Activated CD8-positive, alpha-beta memory T cell treated with anti-CD3 and anti-CD28 coated beads, Interleukin-2, amount 50 U/mL, for 4 hours (primary cell): ENCODE measurements at regions not wholly inside any gene's neighbourhood (a gene's known extent, or its start where the extent isn't known, plus 50 kb on each side); places are given as distances from the start of the nearest gene placed in this dataset.
"Not testable (repeated sequence)": the region's sequence is repeated elsewhere in the genome, so short reads cannot be mapped to it uniquely, and the experiment has no call there.

Experiments
- DNase-seq: peaks from one replicate; pipeline ENCODE4 v3.0.0-alpha.2; 2020

DNA sequence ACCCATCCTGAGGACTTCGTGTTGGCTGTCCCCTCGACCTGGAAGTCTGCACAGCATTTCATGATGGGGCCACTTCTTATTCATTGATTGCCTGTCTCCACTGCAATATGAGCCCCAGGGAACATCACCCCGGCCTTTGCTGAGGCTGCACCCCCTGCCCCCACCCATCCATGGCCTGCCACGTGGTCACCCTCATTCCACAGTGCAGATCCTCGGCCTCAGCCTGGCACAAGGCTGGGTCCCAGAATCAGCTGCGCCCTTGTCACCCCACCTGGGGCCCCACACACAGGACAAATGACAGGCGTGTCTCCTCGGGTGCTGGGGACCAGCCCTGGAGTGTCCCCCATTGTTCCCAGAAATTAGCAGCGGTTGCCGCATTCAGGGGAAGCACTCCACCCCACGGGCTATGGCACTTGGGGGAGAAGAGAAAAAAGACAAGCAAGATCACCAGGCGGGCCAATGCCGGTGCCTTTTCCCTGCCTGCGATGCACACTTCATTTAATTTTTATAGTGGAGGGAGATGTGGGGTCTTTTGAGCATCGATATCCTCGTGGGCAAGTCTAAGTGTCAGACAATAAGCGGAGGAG lies 157.4 kb downstream of the INHBB start:
- DNase-seq, result no peak

- no peak for DNase-seq
Measured at GRCh38 chr2:120503793-120504571, 158.0 kb downstream of the INHBB start.

DNA sequence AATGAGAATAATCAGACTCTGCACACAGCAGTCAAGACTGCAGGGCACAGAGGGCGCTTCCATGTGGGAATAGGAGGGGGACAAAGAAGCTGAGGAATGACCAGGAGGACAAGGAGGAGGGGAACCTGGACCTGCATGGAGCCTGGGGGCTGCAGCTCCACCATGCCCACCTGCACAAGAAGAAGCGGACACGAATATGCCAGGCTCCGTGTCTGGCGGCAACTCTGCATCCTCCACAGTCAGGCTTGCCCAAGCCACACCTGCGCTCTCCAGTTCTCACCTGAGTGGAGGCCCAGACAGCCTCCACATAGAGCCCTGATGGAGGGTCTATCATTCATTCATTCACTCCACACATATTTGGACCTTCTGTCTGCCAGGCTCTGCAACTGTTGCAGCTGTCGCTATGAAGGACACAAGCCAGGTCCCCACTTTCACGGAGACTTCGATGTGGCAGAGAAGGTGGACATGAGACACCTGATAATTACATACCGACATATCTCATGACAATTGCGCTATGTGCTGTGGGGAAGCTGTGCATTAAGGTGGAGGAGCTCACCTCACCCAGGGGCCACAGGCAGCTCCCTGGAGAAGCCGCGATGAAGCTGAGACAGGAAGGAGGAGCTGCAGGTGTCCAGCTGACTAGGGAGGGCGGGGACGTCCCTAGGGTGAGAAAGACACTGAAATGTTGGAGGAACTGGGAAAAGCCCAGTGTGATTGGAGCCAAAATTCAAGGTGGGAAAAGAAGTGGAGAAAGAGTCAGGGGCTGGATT lies 159.2 kb downstream of the INHBB start:
- DNase-seq, result no peak

- no peak for DNase-seq
Measured at GRCh38 chr2:120508567-120509041, 162.7 kb downstream of the INHBB start.

DNA sequence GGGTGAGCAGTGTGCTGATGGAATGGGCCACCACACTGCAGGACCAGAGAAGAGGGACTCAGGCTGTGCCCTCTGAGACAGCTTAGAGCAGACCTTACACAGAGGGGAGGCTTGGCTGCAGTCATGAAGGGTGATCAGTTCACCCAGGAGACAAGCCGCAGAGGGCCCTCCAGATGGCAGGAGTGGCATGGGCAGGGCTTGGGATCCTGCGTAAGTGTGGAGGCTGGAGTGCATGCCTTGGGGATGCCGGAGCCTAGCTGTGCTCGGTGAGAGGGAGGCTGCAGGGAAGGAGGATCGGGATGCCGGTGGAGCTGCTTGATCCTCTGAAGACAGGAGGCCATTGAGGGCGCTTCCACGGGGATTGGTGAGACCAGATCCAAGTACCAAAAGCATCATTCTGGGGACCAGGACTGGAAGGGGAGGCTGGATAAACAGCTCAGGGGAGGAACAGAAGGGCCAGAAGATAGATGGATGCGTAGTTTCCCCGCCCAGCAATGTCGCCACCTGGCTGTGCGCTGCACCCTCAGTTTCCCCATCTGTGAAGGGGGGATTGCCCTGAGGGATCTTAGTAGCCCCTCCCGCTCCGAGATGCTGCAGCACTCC lies 163.4 kb downstream of the INHBB start:
- DNase-seq, result no peak

- no peak for DNase-seq
Measured at GRCh38 chr2:120509991-120510735, 164.2 kb downstream of the INHBB start.

- DNase-seq, result no peak
Measured at GRCh38 chr2:120510751-120511395, 164.9 kb downstream of the INHBB start.

GRCh38 chr2:120511536-120511935 lies 165.6 kb downstream of the INHBB start:
- no peak for DNase-seq

- DNase-seq, result no peak
Measured at GRCh38 chr2:120511947-120512710, 166.2 kb downstream of the INHBB start.

DNA sequence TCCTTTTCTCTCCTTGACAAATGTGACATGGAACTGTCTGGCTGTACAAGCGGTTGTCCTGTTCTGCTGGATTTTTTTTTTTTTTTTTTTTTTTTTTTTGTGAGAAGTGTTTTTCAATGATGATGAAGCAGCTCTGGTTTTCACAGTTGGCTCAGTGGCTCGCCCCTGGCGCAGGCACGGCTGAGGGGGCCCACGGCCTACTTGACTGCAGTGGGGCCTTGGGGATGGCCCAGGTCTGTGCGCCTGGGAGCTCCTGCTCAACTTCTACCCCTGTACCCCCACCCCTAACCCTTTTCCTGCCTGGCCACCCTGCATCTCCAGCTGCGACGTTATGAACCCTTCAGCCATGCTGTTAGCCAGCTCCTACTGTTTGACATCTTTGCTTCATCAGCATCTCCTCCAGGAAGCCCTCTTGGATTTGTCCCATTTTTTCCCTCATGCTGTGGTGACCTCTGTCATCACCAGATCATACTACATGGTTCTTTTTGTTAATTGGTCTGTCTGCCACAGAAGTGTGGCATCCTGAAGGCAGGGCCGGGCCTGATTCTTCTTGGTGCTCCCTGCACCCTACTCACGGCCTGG lies 167.9 kb downstream of the INHBB start:
- no peak for DNase-seq

- DNase-seq, result no peak
Measured at GRCh38 chr2:120514521-120514920, 168.6 kb downstream of the INHBB start.

GRCh38 chr2:120515066-120515758 lies 169.3 kb downstream of the INHBB start:
- DNase-seq, result not testable (repeated sequence)

DNA sequence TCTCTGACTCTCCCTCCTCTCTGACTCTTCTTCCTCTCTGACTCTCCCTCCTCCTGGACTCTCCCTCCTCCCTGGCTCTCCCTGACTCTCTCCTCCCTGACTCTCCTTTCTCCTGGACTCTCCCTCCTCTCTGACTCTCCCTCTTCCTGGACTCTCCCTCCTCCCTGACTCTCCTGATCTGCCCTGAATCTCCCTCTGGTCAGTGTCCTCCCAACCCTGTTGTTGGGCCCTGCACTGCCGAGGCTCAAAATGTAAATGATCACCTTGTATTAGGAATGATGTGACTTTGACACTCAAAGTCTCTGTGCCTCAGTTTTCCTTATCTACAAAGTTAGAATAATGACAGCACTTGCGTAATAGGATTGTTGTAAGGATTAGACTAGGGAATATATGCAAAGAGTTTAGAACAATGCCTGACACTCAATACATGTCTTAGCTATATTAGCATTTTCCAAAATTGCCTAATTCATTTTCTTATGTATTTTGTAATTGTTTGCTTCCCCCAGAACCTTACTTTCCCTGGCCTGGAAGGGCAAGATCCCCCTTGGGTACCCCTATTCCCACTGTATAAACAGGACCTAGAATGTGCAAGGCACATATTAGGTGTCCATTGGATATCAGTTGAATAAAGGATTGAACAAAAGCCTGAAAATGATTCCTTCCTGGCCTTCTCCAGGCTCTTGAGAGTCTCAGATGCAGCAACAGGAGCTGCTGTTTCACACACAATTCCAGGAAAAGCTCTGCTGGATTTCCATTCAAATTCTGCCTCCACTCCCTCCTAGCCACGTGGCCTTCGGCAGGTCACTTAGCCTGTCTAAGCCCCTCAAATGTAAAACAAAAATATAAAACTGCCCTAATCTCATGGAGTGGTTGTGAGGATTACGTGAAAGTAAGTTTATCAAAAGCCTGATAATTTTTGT lies 170.1 kb downstream of the INHBB start:
- DNase-seq, result no peak

DNA sequence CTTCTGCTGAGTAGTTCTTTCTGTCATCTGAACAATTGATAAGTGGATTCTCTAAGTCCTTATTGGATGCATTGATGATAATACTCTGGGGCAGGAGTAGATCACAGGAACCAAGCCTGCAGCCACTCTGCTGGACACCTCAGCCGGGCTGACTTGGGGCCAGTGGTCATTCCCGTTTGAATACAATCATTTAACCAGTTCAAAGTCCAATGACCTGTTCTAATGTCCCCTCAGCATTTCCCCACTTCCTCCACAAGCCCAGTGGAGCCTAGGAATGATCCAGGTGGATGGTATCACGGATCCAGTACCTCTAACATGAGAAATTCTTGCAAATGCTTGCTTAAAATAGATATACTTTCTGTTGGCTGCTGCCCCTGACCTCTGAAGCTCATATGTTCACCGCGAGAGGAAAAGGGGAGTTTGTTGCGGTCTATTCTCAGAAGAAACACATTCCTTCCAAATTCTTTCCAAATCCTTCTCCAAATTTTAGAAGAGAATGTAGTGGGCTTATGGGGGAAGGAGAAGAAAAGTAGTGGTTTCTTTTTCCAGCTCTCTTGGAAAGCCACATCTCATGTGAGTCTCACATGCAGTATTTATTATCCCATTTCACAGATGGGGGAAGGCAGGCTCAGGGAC lies 170.9 kb downstream of the INHBB start:
- no peak for DNase-seq

DNA sequence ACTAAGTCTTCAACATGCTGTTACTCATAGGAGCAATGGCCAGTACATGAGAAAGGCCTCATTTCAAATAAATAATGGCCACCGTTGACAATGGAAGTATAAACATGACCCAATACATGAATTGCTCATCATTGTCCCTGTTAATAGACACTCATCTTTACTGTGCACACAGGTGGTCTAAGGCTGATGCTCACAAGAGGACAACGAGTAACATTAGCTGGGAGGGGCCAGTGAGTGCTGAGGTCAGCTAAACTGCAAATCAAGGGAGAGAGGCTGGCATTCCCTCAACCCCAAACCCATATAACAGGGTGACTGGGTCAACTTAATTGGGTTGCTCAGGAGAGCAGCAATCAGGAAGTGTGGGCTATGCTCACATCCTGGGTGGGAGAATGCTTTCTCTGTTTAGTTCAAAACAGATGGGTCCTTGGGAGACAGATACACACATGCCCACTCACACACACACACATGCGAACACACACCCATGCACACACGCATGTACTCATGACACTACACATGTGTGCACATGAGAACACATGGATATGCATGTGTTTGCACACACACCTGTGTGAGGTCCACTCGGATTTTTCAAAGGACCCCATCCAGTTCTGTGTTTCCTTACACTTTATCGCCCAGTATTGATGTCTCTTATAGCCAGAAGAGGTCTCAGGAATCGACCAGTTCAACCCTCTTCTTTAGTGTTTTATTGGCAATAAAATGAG lies 172.0 kb downstream of the INHBB start:
- DNase-seq, result no peak

DNA sequence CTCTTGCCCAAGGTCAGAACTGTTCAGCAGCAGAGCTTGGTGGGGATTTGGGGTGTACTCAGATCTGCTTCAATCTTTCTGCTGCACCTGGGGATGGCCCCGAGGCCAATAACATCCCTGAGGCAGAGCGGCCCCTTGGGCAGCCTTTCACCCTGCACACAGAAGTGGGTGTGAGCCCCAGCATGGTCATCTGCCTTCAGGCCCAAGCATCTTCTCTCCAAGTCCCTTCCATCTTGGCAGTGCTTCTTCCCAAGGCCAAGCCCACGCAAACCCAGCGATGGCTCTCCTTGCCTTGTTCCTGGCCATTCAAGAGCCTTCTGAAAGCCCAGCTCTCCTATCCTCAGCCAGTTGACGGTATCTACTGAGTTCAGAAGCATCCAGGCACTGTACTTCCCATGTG lies 172.9 kb downstream of the INHBB start:
- no peak for DNase-seq

DNA sequence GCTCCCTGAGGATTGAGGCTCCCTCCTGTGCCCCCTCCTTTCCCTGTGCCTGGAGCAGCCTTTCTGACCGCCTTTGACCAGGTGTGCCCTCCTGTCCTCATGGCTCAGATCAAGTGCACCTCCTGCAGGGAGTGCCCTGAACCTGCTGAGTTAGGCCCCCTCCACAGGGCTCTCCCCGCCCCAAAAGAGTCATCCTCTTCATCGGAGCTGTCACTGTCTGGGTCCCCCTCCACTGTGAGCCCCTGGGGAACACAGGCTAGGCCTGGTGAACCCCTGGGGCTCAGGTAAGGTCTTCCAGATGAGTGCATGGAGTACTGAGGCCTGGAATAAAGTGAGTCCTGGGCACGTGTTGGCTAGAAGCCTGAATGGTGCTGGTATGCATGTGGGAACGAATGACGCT lies 173.5 kb downstream of the INHBB start:
- DNase-seq, result no peak

- no peak for DNase-seq
Measured at GRCh38 chr2:120520454-120520853, 174.5 kb downstream of the INHBB start.
